Thoracic aorta (tissue), 2 donors: ENCODE measurements at regions not wholly inside any gene's neighbourhood (a gene's known extent, or its start where the extent isn't known, plus 50 kb on each side); places are given as distances from the start of the nearest gene placed in this dataset.

Experiments
- ATAC-seq: fragments of 150-250 bp; one replicate; pipeline ENCODE4 v1.8.0; 2017; ENCODE audit warnings: low read depth; ENCODE audit not compliant: insufficient number of reproducible peaks, low FRiP score
- DNase-seq: peaks from one replicate; pipeline ENCODE4 v3.0.0-alpha.2; 2020; ENCODE audit warnings: low spot score
- H3K27ac ChIP-seq, 2 donors: fragments of 200-600 bp; sonication (generic); 1 replicate in 1 of 2; 2 replicates in 1 of 2; pipeline ENCODE4 v1.5.1; 2016; ENCODE audit warnings: mild to moderate bottlenecking in 2 of 2, moderate library complexity in 2 of 2
- H3K27me3 ChIP-seq: fragments of 200-600 bp; sonication (generic); replicated peaks from 2 replicates; pipeline ENCODE4 v1.6.0; 2016; ENCODE audit warnings: mild to moderate bottlenecking; ENCODE audit not compliant: insufficient read depth
- H3K36me3 ChIP-seq: fragments of 200-600 bp; sonication (generic); one replicate; pipeline ENCODE4 v1.5.1; 2016
- H3K4me1 ChIP-seq, 2 donors: fragments of 200-600 bp; sonication (generic); 1 replicate in 1 of 2; 2 replicates in 1 of 2; pipeline versions ENCODE4 v1.5.1 to v1.6.0; 2016; ENCODE audit warnings: low read depth in 2 of 2, mild to moderate bottlenecking in 1 of 2; ENCODE audit not compliant: control insufficient read depth in 1 of 2
- H3K4me3 ChIP-seq: fragments of 200-600 bp; sonication (generic); 2 replicates; pipeline ENCODE4 v1.5.1; 2016; ENCODE audit warnings: mild to moderate bottlenecking
- H3K9me3 ChIP-seq: fragments of 200-600 bp; sonication (generic); 2 replicates; pipeline ENCODE4 v1.5.1; 2016
- CTCF ChIP-seq: fragments of 200-600 bp; sonication (generic); IDR thresholded peaks from one replicate; pipeline ENCODE4 v1.5.1; 2019; ENCODE audit warnings: antibody characterized with exemption

- Histone ChIP-seq H3K4me3 (no peak overlapping the region), H3K9me3 (no peaks in the 10 kb centered on the region), H3K4me1 (no peaks in the 10 kb centered on the region), H3K27me3 (no peaks in the 10 kb centered on the region), H3K27ac (no peak overlapping the region), H3K36me3 (no peaks in the 10 kb centered on the region)
- TF ChIP-seq CTCF = no peak
- no peak for ATAC-seq
- no peak for DNase-seq
Measured at GRCh38 chr10:83682414-83682813, 456.9 kb upstream of the GHITM start.

GRCh38 chr10:83685458-83685857 lies 453.9 kb upstream of the GHITM start:
- no peak for ATAC-seq
- no peaks in the 10 kb centered on the region for H3K4me1 ChIP-seq
- H3K9me3 ChIP-seq = no peaks in the 10 kb centered on the region
- H3K4me3 ChIP-seq = no peak overlapping the region
- no peaks in the 10 kb centered on the region for H3K27me3 ChIP-seq
- no peak overlapping the region for H3K27ac ChIP-seq
- no peak for DNase-seq
- no peaks in the 10 kb centered on the region for H3K36me3 ChIP-seq
- TF ChIP-seq CTCF = no peak

- no peaks in the 10 kb centered on the region for H3K36me3 ChIP-seq
Measured at GRCh38 chr10:83691791-83692596, 447.3 kb upstream of the GHITM start.

DNA sequence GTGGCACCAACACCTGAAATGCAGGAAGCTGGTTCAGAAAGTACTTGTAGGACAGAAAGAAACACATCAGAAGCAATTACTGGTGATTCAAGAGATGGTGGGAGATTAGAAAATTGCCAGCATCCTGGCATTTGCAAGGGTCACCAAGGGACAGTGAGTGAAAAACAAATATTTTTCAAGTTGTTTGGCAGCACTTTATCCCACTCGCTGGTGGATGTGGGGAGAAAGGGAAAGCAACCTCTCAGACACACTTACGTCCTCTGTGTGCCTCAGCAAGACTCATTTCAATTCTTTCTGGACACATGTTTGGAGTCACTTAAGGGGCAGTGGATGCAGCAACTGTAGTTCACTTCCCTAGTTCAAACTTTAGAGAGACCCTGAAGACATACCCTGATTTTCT lies 440.4 kb upstream of the GHITM start:
- Histone ChIP-seq H3K4me3 (no peak overlapping the region), H3K27ac (no peak overlapping the region), H3K27me3 (no peaks in the 10 kb centered on the region), H3K36me3 (no peaks in the 10 kb centered on the region), H3K9me3 (no peaks in the 10 kb centered on the region), H3K4me1 (no peaks in the 10 kb centered on the region)
- ATAC-seq (no peak), DNase-seq (no peak)
- TF ChIP-seq CTCF = no peak

More at GRCh38 chr10:83691791-83692596, 447.3 kb upstream of the GHITM start:
- H3K27me3 ChIP-seq = no peaks in the 10 kb centered on the region
- no peak for TF ChIP-seq CTCF
- H3K9me3 ChIP-seq = no peaks in the 10 kb centered on the region
- no peak overlapping the region for H3K27ac ChIP-seq
- no peak overlapping the region for H3K4me3 ChIP-seq
- DNase-seq = no peak
- ATAC-seq = no peak
- H3K4me1 ChIP-seq = no peaks in the 10 kb centered on the region

DNA sequence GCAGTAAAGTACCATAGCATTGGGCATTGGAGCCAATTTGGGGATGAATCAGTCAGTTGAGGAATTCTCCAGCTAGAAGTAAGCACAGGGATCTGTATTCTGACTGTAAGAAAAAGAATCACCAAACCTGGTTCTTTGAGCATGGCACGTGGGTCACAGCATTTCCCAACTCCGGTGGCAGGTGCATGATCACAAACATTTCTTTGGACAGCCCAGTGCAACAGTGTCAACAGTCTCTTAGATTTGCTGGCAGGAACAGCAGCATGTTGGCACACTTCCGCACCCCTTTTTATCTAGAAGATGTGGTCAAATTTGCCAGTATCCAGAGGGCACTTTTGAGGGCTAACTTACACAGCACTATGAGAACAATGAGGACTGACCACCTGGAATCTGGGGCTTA lies 437.5 kb upstream of the GHITM start:
- Histone ChIP-seq H3K36me3 (no peaks in the 10 kb centered on the region), H3K4me3 (no peak overlapping the region), H3K27ac (no peak overlapping the region), H3K27me3 (no peaks in the 10 kb centered on the region), H3K4me1 (no peaks in the 10 kb centered on the region), H3K9me3 (no peaks in the 10 kb centered on the region)
- DNase-seq (no peak), ATAC-seq (no peak)
- no peak for TF ChIP-seq CTCF
